Thymus (tissue), 11 donors: ENCODE measurements at regions not wholly inside any gene's neighbourhood (a gene's known extent, or its start where the extent isn't known, plus 50 kb on each side); places are given as distances from the start of the nearest gene placed in this dataset.
"Not testable (repeated sequence)": the region's sequence is repeated elsewhere in the genome, so short reads cannot be mapped to it uniquely, and the experiment has no call there.

Source experiments
- DNase-seq, 9 donors: peaks; one replicate each; pipeline ENCODE4 v3.0.0-alpha.2; 2013; ENCODE audit warnings: low spot score in 9 of 9, low read depth in 6 of 9, missing footprints in 1 of 9
- H3K27ac ChIP-seq, 2 donors: one replicate each; pipeline ENCODE4 v1.5.1; 2013; ENCODE audit warnings: control low read depth in 1 of 2, low read depth in 1 of 2, low read length in 1 of 2, mild to moderate bottlenecking in 1 of 2, moderate library complexity in 1 of 2
- H3K27me3 ChIP-seq, 2 donors: one replicate each; pipeline ENCODE4 v1.5.1; 2013; ENCODE audit warnings: low read length in 1 of 2; ENCODE audit not compliant: control insufficient read depth in 2 of 2, insufficient read depth in 1 of 2
- H3K36me3 ChIP-seq, 2 donors: one replicate each; pipeline ENCODE4 v1.5.1; 2013; ENCODE audit warnings: low read length in 1 of 2, mild to moderate bottlenecking in 1 of 2, moderate library complexity in 1 of 2; ENCODE audit not compliant: control insufficient read depth in 2 of 2, insufficient read depth in 2 of 2
- H3K4me1 ChIP-seq, 2 donors: one replicate each; pipeline ENCODE4 v1.5.1; 2013; ENCODE audit warnings: low read length in 2 of 2; ENCODE audit not compliant: control insufficient read depth in 2 of 2, insufficient read depth in 2 of 2
- H3K4me3 ChIP-seq, 2 donors: one replicate each; pipeline ENCODE4 v1.5.1; 2013; ENCODE audit warnings: low read length in 2 of 2, control low read depth in 1 of 2, mild to moderate bottlenecking in 1 of 2
- H3K9me3 ChIP-seq, 2 donors: one replicate each; pipeline ENCODE4 v1.5.1; 2013; ENCODE audit warnings: low read length in 1 of 2, mild to moderate bottlenecking in 1 of 2; ENCODE audit not compliant: control insufficient read depth in 2 of 2, insufficient read depth in 1 of 2
- WGBS: extraction: QIAGEN DNeasy Blood & Tissue Kit; methylation state at CpG from one replicate; pipeline ENCODE4 v1.1.7; 2013; 5-methylcytosine and 5-hydroxymethylcytosine counted together
- donor health status: healthy.

DNA sequence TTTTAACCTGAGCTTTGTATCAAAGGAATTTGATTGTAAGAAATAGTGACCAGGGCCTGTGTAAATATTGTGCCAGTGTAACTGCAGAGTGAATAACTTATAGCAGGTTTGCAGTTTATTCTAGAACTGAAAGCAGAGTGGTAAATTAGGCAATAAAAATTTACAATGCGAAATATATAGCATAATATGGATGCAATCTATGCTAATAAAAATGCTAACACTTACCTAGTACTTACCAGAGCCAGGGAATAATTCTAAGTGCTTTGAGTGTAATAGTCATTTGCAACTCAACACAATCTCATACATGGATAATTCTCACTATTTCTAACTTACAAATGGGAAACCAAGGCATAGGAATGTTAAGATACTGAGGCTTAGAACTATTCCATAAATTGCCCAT, 303.4 kb downstream of the ISL1 start:
- no peaks in the 10 kb centered on the region for H3K9me3 ChIP-seq
- H3K27ac ChIP-seq: no peak overlapping the region
- no peaks in the 10 kb centered on the region for H3K27me3 ChIP-seq
- H3K4me1 ChIP-seq: no peaks in the 10 kb centered on the region
- no peak overlapping the region for H3K4me3 ChIP-seq
- H3K36me3 ChIP-seq: no peaks in the 10 kb centered on the region
- 90% methylated on average over 1 of the region's 1 CpG for WGBS
- no peak for DNase-seq

DNA sequence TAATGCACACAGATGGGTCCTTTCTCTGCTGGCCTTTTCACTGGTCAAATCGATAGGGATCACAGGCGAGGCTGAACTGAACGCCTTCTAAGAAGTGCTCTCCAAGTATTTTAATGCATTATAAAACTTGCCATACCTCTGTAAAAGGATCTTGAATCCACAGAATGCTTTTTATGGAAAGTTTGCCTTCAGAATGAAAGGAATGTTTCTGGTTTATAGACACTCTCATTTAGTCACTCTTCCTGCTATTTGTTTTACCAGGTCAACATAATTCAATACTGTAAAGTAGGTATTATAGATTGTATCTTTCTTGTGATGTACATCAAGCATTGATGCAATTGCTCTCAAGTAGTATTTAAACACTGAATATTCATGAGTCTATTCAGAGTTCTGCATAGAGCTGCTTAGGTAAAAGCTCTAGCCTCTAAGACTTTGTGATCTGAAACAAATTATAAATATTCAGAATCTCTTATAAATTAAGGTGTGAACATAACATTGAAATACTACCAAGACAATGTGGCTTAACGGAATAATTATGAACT, 308.4 kb downstream of the ISL1 start:
- DNase-seq: no peak
- no peak overlapping the region for H3K27ac ChIP-seq
- H3K9me3 ChIP-seq: no peaks in the 10 kb centered on the region
- H3K36me3 ChIP-seq: no peaks in the 10 kb centered on the region
- no peaks in the 10 kb centered on the region for H3K27me3 ChIP-seq
- 92% methylated on average over 4 of the region's 4 CpGs for WGBS
- no peaks in the 10 kb centered on the region for H3K4me1 ChIP-seq
- no peak overlapping the region for H3K4me3 ChIP-seq

DNA sequence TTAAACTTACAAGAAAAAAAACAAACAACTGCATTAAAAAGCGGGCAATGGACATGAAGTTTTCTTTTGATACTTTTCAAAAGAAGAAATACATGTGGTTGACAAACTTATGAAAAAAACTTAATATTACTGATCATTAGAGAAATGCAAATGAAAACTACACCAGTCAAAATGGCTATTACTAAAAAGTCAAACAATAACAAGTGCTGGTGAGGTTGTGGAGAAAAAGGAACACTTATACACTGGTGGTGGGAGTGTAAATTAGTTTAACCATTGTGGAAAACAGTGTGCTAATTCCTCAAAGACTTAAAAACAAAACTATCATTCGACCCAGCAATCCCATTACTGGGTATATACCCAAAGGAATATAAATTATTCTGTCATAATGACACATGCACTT, 311.6 kb downstream of the ISL1 start:
- Histone ChIP-seq H3K36me3 (no peaks in the 10 kb centered on the region), H3K27ac (no peak overlapping the region), H3K4me3 (no peak overlapping the region), H3K4me1 (no peaks in the 10 kb centered on the region), H3K9me3 (no peaks in the 10 kb centered on the region), H3K27me3 (no peaks in the 10 kb centered on the region)
- WGBS: 74% methylated on average over 2 of the region's 2 CpGs
- no peak for DNase-seq

DNA sequence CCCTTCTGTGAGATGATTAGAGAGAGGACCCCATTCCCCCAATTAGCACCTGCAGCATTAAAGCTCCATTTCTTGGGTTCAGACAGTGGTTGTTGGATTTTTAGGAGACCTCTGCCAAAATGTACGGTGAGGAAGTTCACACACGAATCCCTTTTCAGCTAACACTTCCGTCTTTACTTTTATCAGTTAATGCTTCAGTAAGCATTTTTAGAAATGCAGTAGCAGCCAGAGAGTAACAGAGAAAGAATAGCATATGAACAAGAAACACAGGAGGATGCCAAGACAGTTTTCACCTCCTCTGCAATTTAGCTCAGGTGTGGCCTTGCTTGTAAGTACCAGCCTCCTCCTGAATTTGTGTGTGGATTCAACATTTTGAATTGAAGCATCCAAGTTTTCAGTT, 312.9 kb downstream of the ISL1 start:
- no peak for DNase-seq
- no peaks in the 10 kb centered on the region for H3K36me3 ChIP-seq

DNA sequence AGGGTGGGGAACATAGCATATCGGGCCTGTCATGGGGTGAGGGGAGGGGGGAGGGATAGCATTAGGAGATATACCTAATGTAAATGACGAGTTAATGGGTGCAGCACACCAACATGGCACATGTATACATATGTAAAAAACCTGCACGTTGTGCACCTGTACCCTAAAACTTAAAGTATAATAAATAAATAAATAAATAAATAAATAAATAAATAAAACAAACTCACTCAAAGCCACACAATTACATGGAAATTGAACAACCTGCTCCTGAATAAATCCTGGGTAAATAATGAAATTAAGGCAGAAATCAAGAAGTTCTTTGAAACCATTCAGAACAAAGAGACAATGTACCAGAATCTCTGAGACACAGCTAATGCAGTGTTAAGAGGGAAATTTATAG, 318.8 kb downstream of the ISL1 start:
- not testable (repeated sequence) for H3K36me3 ChIP-seq

More for the DNA sequence above, 312.9 kb downstream of the ISL1 start:
- Histone ChIP-seq H3K4me1 (no peaks in the 10 kb centered on the region), H3K27ac (no peak overlapping the region), H3K4me3 (no peak overlapping the region), H3K9me3 (no peaks in the 10 kb centered on the region), H3K27me3 (no peaks in the 10 kb centered on the region)
- WGBS: 92% methylated on average over 3 of the region's 3 CpGs

DNA sequence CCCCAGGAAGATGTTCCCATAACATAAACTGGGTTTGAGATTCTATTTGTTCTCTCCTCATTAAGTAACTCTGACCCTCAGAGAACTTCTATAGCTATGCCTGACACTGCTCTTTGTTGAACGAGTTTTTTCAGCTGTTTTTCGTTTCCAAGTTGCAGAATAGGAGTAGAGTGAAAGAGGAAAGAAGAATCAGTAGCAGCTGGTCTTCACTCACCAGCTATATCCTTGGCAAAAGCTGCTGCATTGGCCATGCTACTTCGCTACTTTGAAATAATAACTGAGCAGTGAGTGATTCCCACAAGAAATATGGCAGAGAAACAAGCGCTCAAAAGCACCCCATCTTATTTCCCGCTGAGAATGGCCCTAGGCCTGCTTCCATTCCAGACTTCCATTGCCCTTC, 329.0 kb downstream of the ISL1 start:
- H3K27me3 ChIP-seq: no peaks in the 10 kb centered on the region
- H3K9me3 ChIP-seq: no peaks in the 10 kb centered on the region
- no peak for DNase-seq
- 81% methylated on average over 5 of the region's 5 CpGs for WGBS
- H3K4me1 ChIP-seq: no peaks in the 10 kb centered on the region
- no peak overlapping the region for H3K4me3 ChIP-seq
- H3K36me3 ChIP-seq: no peaks in the 10 kb centered on the region
- H3K27ac ChIP-seq: no peak overlapping the region

More for the DNA sequence above, 318.8 kb downstream of the ISL1 start:
- WGBS: 91% methylated on average over 3 of the region's 3 CpGs
- DNase-seq, H3K27ac ChIP-seq, H3K9me3 ChIP-seq, H3K27me3 ChIP-seq, H3K4me3 ChIP-seq, H3K4me1 ChIP-seq: not testable (repeated sequence)

DNA sequence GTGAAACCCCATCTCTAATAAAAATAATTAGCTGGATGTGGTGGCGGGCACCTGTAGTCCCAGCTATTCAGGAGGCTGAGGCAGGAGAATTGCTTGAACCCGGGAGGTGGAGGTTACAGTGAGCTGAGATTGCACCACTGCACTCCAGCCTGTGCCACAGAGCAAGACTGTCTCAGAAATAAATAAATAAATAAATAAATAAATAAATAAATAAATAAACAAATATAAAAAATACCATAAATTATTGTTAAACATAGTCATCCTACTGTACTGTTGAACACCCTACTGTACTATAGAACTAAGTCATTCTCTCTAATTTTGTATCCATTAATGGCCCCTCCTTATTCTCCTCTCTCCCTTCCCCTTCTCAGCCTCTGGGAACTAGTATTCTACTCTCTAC, 332.2 kb downstream of the ISL1 start:
- not testable (repeated sequence) for H3K4me3 ChIP-seq, DNase-seq, H3K9me3 ChIP-seq, H3K27ac ChIP-seq, H3K4me1 ChIP-seq, H3K27me3 ChIP-seq, H3K36me3 ChIP-seq
- 92% methylated on average over 2 of the region's 2 CpGs for WGBS

DNA sequence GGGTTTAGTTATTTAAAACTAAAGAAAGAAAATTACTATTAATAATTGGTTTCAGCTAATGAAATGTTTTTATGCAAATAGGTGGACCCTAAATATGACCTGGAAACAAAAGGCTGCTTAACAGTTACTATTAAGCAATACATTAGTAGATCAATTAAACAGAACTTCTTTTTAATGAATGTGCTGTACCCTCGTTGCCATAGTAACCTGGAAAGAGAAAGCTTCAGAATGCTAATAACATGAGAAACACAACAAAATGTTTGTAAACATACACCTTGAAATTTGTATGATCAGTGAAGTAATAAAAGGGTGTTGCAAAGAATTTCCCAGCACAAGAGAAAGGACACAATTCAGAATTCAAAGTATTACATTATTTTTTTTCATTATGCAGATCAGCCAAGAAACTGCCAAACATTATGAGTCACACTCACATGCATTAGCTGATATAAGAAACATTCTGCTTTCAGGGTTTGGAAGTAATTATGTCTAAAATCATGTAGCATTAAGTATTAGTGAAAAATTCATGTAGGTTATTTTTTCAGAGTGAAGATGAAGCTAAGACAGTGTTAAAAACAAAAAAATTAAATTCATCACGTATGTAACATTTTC, 348.3 kb downstream of the ISL1 start:
- Histone ChIP-seq H3K4me3 (no peak overlapping the region), H3K27me3 (no peaks in the 10 kb centered on the region), H3K27ac (no peak overlapping the region), H3K4me1 (no peaks in the 10 kb centered on the region), H3K9me3 (no peaks in the 10 kb centered on the region), H3K36me3 (no peaks in the 10 kb centered on the region)
- 80% methylated on average over 2 of the region's 2 CpGs for WGBS
- DNase-seq: no peak

DNA sequence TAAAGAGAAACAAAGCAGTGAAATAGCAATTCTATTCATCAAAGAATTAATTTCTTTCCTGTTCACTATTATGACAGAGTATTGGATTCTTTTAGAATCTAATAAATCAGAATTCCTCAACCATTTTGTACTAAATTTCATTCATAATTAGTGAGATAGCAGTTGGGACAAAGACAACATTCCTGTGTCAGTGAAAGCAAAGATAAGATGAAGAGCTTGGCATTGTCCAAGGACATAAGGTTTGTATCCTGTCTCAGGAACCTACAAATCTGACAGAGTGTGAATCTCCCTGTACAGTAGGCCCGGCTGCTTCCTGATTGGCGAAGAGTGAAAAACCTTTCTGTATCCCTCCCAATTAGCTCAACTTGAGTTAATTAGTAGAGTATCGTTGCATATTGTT, 349.1 kb downstream of the ISL1 start:
- no peaks in the 10 kb centered on the region for H3K36me3 ChIP-seq
- H3K9me3 ChIP-seq: no peaks in the 10 kb centered on the region
- no peak for DNase-seq
- H3K27ac ChIP-seq: no peak overlapping the region
- WGBS: 74% methylated on average over 3 of the region's 3 CpGs
- H3K4me1 ChIP-seq: no peaks in the 10 kb centered on the region
- H3K4me3 ChIP-seq: no peak overlapping the region
- no peaks in the 10 kb centered on the region for H3K27me3 ChIP-seq
